Ishikawa (cell line): ENCODE measurements at regions not wholly inside any gene's neighbourhood (a gene's known extent, or its start where the extent isn't known, plus 50 kb on each side); places are given as distances from the start of the nearest gene placed in this dataset.

ENCODE experiments used
- CEBPB ChIP-seq: IDR thresholded peaks from 2 replicates; pipeline ENCODE4 v1.6.1; 2012
- CREB1 ChIP-seq: IDR thresholded peaks from 2 replicates; pipeline ENCODE4 v1.6.1; 2012; ENCODE audit warnings: low read depth
- EGR1 ChIP-seq: IDR thresholded peaks from 2 replicates; pipeline ENCODE4 v1.6.1; 2012
- EP300 ChIP-seq: IDR thresholded peaks from 2 replicates; pipeline ENCODE4 v1.6.1; 2012; ENCODE audit warnings: borderline replicate concordance
- FOXM1 ChIP-seq: IDR thresholded peaks from 2 replicates; pipeline ENCODE4 v1.6.1; 2012; ENCODE audit warnings: low read depth, borderline replicate concordance
- NFIC ChIP-seq: IDR thresholded peaks from 2 replicates; pipeline ENCODE4 v1.6.1; 2012
- RAD21 ChIP-seq: IDR thresholded peaks from 2 replicates; pipeline ENCODE4 v1.6.1; 2012; ENCODE audit warnings: low read depth
- TAF1 ChIP-seq: IDR thresholded peaks from 2 replicates; pipeline ENCODE4 v1.6.1; 2012; ENCODE audit warnings: low read depth, mild to moderate bottlenecking
- TCF12 ChIP-seq: IDR thresholded peaks from 2 replicates; pipeline ENCODE4 v1.6.1; 2012; ENCODE audit warnings: low read depth
- TEAD4 ChIP-seq: IDR thresholded peaks from 2 replicates; pipeline ENCODE4 v1.6.1; 2012
- YY1 ChIP-seq: IDR thresholded peaks from 2 replicates; pipeline ENCODE4 v1.6.1; 2012; ENCODE audit warnings: low read depth
- ZBTB7A ChIP-seq: IDR thresholded peaks from 2 replicates; pipeline ENCODE4 v1.6.1; 2012; ENCODE audit warnings: low read depth
- TF ChIP-seq, protein P1 (sequence below): IDR thresholded peaks from 2 replicates; pipeline ENCODE4 v1.6.1; 2012
- TF ChIP-seq, protein P2 (sequence below): IDR thresholded peaks from 2 replicates; pipeline ENCODE4 v1.6.1; 2012
- TF ChIP-seq, protein P3 (sequence below): IDR thresholded peaks from 2 replicates; pipeline ENCODE4 v1.6.1; 2012; ENCODE audit warnings: low read depth, mild to moderate bottlenecking

DNA sequence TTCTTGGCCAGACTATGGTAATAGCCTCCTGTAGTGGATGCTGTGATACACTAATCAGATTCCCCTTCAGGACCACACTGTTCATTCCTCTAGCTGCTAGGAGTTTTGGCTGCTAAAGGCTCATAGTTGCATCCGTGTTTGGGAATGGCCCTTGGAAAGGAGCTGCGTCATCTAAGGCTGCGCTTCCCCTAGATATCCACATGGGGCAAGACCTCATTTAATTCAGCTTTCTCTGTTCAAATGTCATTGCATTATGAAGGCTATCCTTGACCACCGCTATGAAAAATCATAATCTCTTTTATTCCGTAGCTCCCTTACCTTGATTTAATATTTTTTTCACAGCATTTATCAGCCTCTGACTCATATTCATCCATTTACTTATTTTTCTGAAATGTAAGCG lies 258.3 kb upstream of the NR4A3 start:
- TF ChIP-seq EP300: no peak
- TF ChIP-seq, protein P1, sequence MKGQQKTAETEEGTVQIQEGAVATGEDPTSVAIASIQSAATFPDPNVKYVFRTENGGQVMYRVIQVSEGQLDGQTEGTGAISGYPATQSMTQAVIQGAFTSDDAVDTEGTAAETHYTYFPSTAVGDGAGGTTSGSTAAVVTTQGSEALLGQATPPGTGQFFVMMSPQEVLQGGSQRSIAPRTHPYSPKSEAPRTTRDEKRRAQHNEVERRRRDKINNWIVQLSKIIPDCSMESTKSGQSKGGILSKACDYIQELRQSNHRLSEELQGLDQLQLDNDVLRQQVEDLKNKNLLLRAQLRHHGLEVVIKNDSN: no peak
- no peak for TF ChIP-seq ZBTB7A
- TF ChIP-seq CREB1: no peak
- TF ChIP-seq CEBPB: no peak
- TF ChIP-seq, protein P2, sequence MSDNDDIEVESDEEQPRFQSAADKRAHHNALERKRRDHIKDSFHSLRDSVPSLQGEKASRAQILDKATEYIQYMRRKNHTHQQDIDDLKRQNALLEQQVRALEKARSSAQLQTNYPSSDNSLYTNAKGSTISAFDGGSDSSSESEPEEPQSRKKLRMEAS: no peak
- no peak for TF ChIP-seq TAF1
- TF ChIP-seq FOXM1: no peak
- TF ChIP-seq TEAD4: no peak
- TF ChIP-seq YY1: no peak
- TF ChIP-seq, protein P3, sequence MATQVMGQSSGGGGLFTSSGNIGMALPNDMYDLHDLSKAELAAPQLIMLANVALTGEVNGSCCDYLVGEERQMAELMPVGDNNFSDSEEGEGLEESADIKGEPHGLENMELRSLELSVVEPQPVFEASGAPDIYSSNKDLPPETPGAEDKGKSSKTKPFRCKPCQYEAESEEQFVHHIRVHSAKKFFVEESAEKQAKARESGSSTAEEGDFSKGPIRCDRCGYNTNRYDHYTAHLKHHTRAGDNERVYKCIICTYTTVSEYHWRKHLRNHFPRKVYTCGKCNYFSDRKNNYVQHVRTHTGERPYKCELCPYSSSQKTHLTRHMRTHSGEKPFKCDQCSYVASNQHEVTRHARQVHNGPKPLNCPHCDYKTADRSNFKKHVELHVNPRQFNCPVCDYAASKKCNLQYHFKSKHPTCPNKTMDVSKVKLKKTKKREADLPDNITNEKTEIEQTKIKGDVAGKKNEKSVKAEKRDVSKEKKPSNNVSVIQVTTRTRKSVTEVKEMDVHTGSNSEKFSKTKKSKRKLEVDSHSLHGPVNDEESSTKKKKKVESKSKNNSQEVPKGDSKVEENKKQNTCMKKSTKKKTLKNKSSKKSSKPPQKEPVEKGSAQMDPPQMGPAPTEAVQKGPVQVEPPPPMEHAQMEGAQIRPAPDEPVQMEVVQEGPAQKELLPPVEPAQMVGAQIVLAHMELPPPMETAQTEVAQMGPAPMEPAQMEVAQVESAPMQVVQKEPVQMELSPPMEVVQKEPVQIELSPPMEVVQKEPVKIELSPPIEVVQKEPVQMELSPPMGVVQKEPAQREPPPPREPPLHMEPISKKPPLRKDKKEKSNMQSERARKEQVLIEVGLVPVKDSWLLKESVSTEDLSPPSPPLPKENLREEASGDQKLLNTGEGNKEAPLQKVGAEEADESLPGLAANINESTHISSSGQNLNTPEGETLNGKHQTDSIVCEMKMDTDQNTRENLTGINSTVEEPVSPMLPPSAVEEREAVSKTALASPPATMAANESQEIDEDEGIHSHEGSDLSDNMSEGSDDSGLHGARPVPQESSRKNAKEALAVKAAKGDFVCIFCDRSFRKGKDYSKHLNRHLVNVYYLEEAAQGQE: no peak
- no peak for TF ChIP-seq NFIC
- no peak for TF ChIP-seq EGR1
- TF ChIP-seq RAD21: no peak
- TF ChIP-seq TCF12: no peak

DNA sequence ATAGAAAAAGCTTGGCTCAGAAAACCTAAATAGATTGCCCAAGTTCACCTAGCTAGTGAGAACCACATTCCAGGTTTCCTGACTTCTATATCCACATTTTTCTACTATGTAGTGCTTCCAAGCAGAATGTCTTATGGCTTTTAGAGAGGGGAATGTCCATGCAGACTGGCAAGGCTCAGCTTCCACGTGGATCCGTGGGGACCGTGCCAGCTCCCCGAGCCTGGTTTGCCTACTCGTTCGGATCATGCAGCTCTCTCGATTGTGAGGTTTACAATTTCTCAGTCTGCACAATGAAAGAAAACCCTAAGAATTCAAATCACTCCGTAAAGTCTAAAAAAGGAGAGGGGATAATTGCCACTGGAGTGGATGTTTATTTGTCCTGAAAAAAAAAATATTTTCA lies 256.5 kb upstream of the NR4A3 start:
- TF ChIP-seq RAD21 (no peak), EP300 (no peak), CREB1 (no peak), TEAD4 (no peak), CEBPB (no peak), YY1 (no peak), TAF1 (no peak), EGR1 (no peak)

DNA sequence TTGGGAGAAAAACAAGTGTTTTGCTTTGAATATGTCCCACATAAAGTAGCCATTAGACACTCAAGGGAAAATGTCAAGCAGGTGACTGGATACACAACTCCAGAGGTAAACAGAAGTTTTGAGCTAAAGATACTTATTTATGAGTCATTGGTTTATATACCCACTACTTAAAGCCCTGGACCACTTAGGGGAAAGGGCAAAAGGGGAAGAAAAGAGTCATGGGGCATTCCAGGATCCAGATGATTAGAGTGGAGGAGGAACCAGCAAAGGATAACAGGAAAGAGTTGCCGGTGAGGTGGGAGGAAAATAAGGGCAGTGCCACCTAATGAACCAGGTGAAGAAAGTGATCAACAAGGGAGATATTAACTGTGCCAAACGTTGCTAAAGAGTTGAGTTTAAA lies 254.2 kb upstream of the NR4A3 start:
- TF ChIP-seq TAF1: no peak
- no peak for TF ChIP-seq TEAD4
- TF ChIP-seq YY1: no peak
- TF ChIP-seq TCF12: no peak
- TF ChIP-seq, protein P3: no peak
- TF ChIP-seq FOXM1: no peak
- no peak for TF ChIP-seq CREB1

DNA sequence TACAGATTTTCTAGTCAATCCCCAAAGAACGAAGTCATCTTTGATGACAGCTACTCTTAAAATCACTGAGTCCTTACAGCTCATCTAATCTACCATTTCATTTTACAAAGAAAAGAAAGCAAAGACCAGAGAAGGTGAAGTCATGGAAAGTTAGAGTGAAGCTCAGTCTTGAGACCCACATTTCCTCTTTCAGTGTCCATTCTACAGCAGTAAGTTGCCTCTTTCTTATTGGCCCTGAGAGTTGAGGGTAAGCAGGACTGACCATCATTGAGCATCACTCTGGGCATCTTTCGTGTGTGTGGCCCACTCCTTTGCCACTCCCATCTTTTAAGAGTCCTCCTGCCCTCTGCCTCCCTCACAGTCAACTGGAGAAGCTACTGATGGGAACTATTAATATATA lies 251.8 kb upstream of the NR4A3 start:
- TF ChIP-seq TAF1 (no peak), CEBPB (no peak), EP300 (no peak), NFIC (no peak), RAD21 (no peak), YY1 (no peak), TEAD4 (no peak), TCF12 (no peak), FOXM1 (no peak), ZBTB7A (no peak)

DNA sequence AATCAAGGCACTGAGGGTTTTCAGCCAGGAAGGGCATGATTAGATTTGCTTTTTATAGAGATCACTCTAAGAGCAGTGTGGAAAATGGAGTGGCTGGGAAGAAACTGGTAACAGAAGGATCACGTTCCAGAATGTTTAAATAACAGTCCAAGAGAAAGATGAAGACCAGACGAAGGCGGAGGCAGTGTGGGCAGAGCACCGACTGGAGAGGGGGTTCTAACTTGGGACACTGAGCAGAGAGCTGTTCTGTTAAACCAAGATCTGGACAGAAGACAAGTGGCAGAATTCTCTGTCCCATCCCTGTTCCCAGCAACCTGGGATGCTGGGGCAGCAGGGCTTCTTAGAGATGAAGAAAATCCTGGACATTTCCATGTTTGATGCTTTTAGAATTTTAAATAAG lies 249.1 kb upstream of the NR4A3 start:
- no peak for TF ChIP-seq EP300
- TF ChIP-seq TEAD4: no peak
- TF ChIP-seq, protein P2: no peak
- TF ChIP-seq CEBPB: no peak

DNA sequence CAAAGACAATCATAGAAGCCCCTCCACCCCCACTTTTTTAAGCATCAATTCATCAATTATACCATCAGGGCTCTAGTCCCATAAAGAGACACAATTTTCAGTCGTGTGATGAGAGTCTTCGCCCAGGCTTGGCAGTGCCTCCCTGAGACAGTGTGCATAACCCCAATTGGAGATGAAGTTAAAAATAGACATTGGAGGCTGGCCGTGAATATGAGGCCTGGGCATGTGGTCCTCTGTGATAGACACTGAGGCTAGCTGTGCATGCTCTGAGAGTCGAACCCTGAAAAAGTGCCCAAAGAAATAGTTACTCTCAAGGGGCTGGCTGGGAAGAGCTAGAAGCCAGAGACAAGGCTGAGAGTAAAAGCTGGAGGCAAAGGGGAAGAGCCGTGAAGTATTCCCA lies 248.6 kb upstream of the NR4A3 start:
- TF ChIP-seq EGR1 (no peak), ZBTB7A (no peak), RAD21 (no peak), FOXM1 (no peak), TCF12 (no peak), EP300 (no peak), NFIC (no peak), YY1 (no peak), TEAD4 (no peak), CEBPB (no peak)
- TF ChIP-seq, protein P2: no peak
- TF ChIP-seq, protein P3: no peak
